CD4-positive, alpha-beta T cell treated with Interleukin-17A for 1 hour (primary cell): ENCODE measurements at regions not wholly inside any gene's neighbourhood (a gene's known extent, or its start where the extent isn't known, plus 50 kb on each side); places are given as distances from the start of the nearest gene placed in this dataset.
"Not testable (repeated sequence)": the region's sequence is repeated elsewhere in the genome, so short reads cannot be mapped to it uniquely, and the experiment has no call there.

Experiments
- DNase-seq: peaks from one replicate; pipeline ENCODE4 v3.0.0-alpha.2; 2020

DNA sequence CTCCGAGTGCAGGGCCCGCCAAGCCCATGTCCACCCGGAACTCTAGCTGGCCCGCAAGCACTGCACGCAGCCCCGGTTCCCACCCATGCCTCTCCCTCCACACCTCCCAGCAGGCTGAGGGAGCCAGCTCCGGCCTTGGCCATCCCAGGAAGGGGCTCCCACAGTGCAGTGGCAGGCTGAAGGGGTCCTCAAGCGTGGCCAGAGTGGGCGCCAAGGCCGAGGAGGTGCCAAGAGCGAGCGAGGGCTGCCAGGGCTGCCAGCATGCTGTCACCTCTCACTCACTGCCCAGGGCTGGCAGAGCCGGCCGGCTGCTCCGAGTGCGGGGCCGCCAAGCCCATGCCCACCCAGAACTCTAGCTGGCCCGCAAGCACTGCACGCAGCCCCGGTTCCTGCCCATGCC is 75.5 kb upstream of the TBC1D5 start:
- DNase-seq, result not testable (repeated sequence)

DNA sequence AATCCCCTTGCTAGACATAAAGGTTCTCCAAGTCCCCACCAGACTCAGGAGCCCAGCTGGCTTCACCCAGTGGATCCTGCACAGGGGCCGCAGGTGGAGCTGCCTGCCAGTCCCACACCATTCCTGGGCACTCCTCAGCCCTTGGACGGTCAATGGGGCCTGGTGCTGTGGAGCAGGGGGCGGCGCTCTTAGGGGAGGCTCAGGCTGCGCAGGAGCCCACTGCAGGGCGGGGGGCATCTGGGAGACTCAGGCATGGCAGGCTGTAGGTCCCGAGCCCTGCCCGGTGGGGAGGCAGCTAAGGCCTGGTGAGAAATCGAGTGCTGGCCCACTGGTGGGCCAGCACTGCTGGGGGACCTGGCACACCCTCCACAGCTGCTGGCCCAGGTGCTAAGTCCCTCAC is 75.1 kb upstream of the TBC1D5 start:
- no peak for DNase-seq

DNA sequence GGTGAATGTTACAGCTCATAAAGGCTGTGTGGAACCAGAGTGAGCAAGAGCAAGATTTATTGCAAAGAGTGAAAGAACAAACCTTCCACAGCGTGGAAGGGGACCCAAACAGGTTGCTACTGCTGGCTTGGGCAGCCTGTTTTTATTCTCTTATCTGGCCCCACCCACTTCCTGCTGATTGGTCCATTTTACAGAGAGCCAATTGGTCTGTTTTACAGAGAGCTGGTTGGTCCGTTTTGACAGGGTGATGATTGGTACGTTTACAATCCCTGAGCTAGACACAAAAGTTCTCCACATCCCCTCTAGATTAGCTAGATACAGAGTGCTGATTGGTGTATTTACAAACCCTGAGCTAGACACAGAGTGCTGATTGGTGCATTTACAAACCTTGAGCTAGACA is 74.4 kb upstream of the TBC1D5 start:
- DNase-seq, result not testable (repeated sequence)

DNA sequence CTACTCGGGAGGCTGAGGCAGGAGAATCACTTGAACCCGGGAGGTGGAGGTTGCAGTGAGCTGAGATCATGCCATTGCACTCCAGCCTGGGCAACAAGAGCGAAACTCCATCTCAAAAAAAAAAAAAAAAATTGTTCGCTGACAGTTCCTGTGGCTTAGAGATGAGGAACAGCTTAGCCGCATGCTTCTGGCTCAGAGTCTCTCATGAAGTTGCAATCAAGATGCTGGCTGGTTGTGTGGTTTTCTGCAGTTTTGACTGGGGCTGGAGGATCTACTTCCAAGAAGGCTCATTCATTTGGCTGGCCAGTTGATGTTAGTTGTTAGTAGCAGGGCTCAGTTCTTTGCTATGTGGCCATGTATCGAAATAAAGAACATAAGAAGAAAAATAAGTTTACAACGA is 69.9 kb upstream of the TBC1D5 start:
- not testable (repeated sequence) for DNase-seq

DNA sequence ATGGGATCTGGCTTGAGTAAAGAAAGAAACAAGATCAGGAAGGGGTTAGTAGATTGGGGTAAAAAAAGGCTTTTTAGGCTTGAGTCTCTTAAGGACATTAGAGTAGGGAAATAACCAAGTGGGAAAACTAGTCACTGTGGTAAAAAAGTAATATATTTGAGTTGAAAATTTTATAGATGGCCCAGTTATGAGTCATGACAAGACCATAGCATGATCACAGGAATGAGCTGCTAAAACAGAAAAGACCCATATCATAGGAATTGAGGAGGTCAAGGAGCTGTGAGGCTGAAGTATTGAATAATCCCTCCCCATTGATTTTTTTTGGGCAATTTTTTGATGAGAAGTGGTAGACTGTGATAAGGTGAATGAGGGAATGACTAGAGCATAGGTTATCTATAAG is 69.2 kb upstream of the TBC1D5 start:
- DNase-seq, result no peak

DNA sequence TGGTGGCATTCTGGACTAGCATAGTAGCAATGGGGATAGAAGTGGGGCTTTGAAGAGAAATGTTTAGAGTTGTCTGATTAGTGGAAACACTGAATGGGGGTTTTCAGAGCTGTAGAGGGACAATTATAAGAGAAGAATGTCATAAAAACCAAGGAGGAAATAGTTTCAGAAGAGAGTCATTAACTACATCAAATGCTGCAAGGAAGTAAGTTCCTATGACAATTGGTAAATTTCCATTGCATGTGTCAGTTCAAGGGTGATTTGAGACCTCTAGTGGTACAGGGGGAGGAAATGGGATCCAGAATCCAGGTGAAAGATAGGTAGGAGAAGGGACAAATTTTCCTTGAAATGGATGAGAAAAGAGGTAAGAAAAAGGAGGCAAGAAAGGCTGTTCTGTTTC is 68.3 kb upstream of the TBC1D5 start:
- DNase-seq, result no peak

DNA sequence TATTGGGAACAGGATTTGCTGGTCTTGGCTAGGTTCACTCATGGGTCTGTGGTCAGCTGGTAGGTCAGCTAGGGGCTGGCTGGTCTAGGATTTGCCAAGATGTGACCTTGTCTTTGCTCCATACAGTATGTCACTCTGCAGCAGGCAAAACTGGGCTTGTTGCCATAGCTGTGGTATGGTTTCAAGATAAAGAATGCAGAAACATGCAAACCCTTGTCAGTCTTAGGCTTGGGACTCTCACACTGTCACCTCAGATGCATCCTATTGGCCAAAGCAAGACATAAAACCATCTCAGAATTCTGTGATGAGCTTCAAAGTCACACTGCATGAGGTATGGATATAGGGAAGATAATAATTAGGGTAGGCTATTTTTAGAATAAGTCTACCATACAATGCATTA is 66.6 kb upstream of the TBC1D5 start:
- DNase-seq, result no peak

DNA sequence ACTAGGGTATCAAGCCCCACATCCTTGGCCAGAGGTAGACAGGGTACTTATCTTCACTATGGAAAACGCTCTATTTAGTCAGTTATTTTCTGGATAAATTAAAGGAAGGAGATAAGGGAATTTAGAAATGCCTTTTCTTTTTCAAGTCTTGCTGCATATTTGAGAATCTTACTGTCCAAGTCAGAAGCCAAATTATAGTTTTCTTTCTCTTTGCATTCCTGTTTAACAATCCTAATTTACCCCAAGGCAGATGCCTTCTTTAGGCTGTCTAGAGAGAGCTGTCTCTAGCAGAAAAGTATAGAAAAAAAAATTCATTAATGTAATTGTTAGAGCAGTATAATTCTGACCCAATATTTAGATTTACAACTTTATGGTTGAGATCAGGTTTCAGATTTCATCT is 64.4 kb upstream of the TBC1D5 start:
- DNase-seq, result no peak

DNA sequence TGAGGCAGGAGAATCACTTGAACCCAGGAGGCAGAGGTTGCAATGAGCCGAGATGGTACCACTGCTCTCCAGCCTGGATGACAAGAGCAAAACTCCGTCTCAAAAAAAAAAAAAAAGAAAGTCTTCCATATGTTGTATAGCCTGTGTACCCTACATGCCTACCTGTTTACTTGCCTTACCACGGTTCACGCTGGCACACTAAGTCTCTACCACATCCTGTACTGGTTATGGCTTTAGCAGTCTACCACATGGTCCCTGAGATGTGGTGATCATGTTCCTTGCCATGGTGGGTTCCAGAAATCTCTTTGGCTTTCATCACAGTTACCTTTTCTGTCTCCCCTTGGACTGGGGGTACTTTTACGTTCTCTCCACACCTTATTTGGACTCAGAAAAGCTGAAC is 63.8 kb upstream of the TBC1D5 start:
- DNase-seq, result peak; percentile 24

DNA sequence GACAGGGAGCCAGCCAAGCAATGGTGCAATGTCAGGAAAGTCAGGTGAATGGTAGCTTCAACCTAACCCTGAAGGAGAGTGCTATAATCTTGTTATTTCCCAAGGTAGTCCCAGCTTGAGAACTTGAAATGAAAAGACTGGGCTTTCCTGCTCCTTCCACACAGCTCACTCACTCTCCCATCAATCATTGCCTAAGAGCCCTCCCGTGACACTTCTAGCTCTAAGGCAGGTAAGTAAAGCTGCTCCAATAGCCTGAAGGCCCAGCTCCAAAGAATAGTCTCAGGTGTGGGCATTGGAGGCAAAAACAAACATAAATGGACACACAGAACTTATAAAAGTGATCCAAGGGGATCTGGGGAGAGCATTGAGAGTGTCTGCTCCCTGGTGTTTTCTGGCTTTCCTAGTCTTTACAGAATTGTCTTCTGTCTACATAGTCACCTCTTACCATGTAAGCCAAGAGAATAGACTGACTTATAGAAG is 63.1 kb upstream of the TBC1D5 start:
- no peak for DNase-seq

DNA sequence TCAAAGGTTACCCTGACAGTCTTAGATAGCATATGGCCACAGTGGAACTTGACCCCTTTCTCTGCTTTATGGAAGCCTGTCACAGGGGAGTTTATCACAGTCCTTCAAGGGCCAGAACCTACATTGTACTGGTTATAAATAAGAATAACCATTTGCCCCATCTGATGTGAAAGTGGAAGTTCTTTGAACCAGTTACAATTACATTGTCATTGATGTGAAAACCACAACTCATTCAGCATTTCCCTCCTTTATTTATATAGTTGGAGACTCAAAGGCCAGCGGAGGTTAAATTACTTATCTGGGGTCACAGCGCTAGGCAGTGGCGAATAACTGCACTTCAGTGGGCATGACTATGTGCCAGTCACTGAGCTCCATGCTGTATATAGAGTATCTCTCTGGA is 60.5 kb upstream of the TBC1D5 start:
- no peak for DNase-seq

DNA sequence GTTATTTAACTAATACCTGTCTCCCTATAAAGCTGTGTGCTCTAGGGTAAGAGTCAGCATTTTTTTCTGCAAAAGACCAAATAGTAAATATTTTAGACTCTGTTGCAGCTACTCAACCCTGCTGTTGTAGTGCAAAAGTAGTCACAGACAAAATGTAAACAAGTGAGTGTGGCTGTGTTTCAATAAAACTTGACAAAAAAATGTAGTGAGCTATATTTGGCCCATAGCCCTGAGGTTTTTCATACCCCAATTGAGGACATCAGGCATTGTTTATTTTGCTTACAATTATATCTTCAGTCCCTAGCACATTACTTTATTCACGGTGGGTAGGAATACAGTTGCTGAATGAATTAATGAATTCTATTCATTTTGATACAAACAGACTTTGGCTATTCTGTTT is 58.7 kb upstream of the TBC1D5 start:
- no peak for DNase-seq

DNA sequence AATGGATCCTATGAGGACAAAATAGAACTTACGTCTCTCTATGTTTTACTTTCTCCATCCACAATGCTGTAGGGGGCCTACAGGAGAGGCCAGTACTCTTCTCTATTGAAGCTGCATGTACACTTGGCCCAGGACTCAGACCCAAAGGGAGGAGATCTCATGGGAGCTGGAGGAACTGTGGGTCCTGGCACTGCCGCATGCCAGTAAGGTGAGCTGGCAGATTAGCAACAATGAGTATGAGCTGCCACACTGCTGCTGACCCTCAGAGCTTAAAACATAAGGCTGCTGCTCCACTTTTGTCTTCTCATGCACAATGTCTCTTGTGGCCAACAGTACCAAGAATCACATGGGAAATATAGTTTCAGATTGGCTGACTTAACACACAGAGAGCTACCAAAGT is 57.8 kb upstream of the TBC1D5 start:
- no peak for DNase-seq

DNA sequence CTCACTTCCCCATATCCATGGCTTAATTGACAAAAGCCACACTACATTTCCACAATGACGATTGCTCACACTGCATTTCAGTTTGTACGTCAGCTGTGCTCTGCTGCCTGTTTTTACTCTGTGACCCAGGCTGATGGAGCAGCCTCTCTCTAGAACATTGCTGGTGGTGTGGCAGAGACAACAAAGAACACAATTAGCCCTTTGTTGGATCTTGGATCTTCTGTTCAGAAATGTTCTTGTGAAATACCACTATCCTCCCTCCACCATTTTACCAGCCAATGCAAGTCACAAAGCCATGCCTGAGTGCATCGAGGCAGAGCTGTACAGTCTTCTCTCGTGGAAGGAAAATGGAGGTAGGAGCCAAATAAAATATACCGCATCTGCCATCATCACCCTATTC is 56.9 kb upstream of the TBC1D5 start:
- DNase-seq, result no peak

DNA sequence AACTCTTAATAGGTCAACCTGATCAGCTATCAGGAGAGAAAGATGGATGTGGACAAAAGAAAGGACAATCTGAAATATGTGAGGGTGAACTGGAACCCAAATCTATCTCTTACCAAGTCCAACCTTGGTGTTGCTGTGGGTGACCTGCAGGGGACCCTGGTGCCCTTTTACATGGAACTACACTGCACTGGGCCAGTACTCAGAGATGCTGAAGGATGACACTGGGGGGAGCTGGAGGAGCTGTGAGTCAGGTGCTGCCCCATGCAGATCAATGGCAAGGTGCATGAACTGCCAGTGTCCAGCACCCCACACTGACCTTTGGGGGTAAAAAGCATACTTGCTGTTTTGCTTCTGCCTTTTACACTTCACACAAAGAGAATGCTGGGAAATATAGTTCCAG is 55.6 kb upstream of the TBC1D5 start:
- no peak for DNase-seq

DNA sequence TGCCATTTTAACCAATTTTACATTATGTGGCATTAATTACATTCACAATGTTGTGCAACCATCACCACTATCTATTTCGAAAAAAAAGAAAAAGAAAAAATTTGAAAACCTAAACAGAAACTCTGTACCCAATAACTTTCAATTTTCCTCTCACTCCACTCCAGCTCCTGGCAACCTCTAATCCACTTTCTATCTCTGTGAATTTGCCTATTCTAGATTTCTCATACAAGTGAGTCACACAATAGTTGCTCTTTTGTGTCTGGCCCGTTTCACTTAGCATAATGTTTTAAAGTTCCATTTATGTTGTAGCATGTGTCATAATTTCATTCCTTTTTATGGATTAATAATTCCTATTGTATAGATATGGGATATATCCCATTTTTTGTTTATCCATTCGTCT is 53.3 kb upstream of the TBC1D5 start:
- DNase-seq, result no peak

DNA sequence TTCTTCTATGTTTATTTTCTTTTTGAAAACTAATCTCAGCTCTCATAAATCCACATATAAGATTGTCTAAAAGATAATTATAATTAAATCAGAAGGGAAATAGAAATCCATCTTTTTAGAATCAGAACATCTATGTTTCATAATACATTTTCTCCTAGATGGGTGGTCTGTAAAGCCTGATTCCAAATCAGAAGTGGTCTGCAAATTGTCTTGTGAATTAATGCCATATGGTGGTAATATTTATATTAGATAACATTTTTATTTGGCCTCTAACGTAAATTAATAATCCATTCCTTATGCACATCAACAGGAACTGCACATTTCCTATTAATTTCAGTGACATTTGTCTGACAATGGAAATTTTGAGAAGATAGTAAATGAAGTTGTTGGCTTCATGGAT is 52.8 kb upstream of the TBC1D5 start:
- no peak for DNase-seq

DNA sequence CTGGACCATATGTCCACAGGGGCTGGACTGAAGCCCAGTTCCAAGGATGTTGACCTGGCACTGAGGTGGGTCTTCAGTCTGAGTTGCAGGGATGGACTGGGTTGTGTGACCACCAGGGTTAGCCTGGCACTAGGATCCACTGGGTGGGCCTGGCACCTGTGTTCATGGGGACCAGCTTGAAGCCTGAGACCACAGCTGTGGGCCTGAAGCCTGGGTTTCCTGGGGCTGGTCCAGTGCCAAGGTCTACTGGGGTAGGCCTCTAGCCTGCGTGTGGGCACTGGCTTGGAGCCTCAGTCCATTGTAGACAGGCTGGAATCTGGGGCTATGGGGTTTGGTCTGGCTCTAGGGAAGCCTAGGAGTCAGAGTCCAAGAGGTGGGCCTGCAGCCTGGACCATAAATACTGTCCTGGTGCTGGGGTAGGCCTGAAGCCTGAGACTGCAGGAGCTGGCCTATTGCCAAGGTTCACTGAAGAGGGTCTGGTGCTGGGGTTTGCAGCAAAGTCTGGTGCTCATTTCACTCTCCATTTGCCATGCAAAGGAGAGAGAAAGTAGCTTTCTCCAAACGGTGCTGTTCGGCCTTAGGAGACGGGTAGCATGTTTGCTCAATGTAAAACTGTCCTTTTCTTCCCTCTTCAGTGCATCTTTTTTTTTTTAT is 51.2 kb upstream of the TBC1D5 start:
- DNase-seq, result no peak
